Esophagus squamous epithelium (tissue), 4 donors: ENCODE measurements at regions not wholly inside any gene's neighbourhood (a gene's known extent, or its start where the extent isn't known, plus 50 kb on each side); places are given as distances from the start of the nearest gene placed in this dataset.

ENCODE experiments used
- POLR2A ChIP-seq, 4 donors: fragments of 450-650 bp; IDR thresholded peaks; one replicate each; pipeline ENCODE4 v1.6.1; 2017; ENCODE audit warnings: antibody characterized with exemption in 4 of 4, mild to moderate bottlenecking in 4 of 4, moderate library complexity in 3 of 4
- TF ChIP-seq, protein P1 (sequence below), 6 experiments: fragments of 450-650 bp in 4 of 6; fragments of 200-600 bp in 2 of 6; sonication (generic) in 2 of 6; IDR thresholded peaks; one replicate each; pipeline ENCODE4 v1.5.1; 2016 to 2019; ENCODE audit warnings: antibody characterized with exemption in 6 of 6, mild to moderate bottlenecking in 4 of 6, moderate library complexity in 4 of 6

DNA sequence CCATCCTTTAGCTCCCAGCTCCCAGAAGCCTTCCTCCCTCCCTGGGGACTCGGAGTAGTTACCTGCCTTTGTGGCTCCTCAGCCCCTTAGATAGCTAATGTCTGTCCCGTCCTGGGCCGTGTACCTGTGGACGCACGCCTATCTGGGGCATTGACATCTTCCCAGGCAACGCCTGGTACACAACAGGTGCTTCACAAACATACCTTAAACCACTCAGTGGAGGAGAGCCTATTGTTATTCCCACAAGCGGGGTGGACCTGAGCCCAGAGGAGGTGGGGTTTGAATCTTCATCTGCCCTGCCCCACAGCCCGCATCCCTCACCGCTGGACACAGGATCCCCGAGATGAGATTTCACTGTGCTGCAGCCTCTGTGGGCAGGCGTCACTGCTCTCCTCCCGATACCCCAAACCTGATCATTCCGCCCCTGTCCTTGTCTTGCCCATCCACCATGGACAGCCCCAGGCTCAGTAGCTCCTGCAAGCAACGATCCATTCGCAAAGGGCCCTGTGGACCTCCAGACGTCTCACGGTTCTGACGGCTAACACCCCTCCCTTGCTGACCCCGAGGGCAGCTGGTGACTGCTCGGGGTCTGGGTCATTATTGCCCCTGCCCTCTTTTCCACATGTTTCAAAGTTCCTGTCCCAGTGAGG lies 73.8 kb upstream of the SHISAL1 start:
- no peak for TF ChIP-seq POLR2A (IDR thresholded peaks at IDR 0.05)
- TF ChIP-seq, protein P1, sequence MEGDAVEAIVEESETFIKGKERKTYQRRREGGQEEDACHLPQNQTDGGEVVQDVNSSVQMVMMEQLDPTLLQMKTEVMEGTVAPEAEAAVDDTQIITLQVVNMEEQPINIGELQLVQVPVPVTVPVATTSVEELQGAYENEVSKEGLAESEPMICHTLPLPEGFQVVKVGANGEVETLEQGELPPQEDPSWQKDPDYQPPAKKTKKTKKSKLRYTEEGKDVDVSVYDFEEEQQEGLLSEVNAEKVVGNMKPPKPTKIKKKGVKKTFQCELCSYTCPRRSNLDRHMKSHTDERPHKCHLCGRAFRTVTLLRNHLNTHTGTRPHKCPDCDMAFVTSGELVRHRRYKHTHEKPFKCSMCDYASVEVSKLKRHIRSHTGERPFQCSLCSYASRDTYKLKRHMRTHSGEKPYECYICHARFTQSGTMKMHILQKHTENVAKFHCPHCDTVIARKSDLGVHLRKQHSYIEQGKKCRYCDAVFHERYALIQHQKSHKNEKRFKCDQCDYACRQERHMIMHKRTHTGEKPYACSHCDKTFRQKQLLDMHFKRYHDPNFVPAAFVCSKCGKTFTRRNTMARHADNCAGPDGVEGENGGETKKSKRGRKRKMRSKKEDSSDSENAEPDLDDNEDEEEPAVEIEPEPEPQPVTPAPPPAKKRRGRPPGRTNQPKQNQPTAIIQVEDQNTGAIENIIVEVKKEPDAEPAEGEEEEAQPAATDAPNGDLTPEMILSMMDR (IDR thresholded peaks at IDR 0.05) = no peak
